ENCODE measurements at regions not wholly inside any gene's neighbourhood (a gene's known extent, or its start where the extent isn't known, plus 50 kb on each side); places are given as distances from the start of the nearest gene placed in this dataset.
"Not testable (repeated sequence)": the region's sequence is repeated elsewhere in the genome, so short reads cannot be mapped to it uniquely, and the experiment has no call there.

DNA sequence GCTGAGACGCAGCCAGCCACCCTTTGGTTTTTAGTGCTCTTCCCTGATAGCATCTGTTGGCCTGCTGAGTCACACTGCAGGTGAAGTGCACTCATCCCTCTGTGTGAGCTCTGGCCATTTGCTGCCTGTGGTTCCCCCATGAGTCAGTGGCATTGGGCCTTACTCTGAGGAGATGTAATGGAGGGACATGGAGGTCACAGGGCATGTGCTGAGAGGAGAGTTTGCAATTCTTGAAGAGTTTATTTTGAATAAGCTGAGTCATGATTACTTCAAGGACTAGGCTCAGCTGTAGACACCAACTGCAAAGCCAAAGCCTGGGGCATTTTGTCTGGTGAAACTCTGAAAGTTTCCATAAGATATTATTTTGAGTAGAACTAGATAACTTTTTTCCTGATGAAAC is 200.3 kb downstream of the BCL2L11 start:
- not testable (repeated sequence) for DNase-seq

DNA sequence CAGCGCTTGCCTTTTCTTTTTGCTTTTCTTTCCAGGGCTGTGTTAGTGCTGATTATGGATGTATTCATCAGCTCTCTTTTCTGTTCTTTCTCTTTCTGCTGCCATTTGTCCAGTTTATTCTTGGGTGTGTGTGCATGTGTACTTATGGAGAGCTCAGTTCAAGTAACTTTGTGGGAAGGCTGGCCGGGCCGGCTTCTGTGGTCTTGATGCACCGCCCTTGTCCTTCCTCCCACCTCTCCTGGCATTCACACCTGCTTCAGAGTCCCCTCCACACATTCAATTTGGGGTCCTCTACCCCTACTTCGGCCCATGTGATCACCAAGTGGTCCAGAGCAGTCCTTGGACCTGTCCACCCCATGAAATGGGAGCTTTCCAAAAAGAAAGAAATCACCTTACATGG is 202.7 kb downstream of the BCL2L11 start:
- DNase-seq: not testable (repeated sequence)

- not testable (repeated sequence) for DNase-seq
Observed at GRCh38 chr2:111327726-111328125, 207.0 kb downstream of the BCL2L11 start.

DNA sequence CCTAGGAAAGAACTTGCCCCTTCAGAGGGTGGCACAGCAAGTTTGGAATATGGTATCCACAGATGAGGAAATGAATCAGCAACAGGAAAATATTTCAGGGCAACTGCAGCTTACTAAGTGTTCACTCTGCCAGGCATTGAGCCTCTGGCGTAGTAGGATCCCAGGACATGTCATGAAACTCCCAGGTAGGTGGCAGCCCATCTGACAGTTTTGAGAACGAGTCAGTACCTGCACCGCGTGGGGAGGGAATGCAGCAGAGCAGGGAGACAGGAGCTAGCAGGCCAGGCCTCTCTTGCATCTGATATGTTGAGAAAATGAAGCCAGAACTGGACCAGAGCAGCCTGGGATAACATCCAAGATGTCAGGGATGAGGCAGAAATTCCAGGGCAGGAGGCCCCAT is 208.6 kb downstream of the BCL2L11 start:
- not testable (repeated sequence) for DNase-seq

GRCh38 chr2:111331099-111331724 is 210.5 kb downstream of the BCL2L11 start:
- not testable (repeated sequence) for DNase-seq

- DNase-seq: not testable (repeated sequence)
Observed at GRCh38 chr2:111335220-111335907, 214.7 kb downstream of the BCL2L11 start.

GRCh38 chr2:111338474-111338873 is 217.8 kb downstream of the BCL2L11 start:
- DNase-seq: not testable (repeated sequence)

GRCh38 chr2:111339476-111339875 is 218.8 kb downstream of the BCL2L11 start:
- not testable (repeated sequence) for DNase-seq

DNA sequence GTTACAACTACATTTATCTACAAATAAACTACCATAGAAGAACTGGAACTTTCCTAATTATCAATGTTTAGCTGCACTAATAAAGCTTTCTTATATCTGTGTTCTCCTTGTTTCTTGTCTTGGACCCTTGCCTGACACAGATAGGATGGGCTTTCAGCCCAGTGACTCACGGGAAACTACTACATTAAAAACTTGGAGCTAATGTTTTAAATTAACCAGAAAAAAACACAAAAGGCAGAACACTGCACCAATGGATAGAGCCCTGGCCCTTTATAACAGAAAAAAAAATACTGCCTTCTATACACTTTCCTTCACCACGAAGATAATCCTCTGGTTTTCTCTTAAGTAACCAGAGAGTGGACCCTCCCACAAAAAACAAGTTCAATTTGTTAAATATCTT is 223.9 kb downstream of the BCL2L11 start:
- DNase-seq: not testable (repeated sequence)

DNA sequence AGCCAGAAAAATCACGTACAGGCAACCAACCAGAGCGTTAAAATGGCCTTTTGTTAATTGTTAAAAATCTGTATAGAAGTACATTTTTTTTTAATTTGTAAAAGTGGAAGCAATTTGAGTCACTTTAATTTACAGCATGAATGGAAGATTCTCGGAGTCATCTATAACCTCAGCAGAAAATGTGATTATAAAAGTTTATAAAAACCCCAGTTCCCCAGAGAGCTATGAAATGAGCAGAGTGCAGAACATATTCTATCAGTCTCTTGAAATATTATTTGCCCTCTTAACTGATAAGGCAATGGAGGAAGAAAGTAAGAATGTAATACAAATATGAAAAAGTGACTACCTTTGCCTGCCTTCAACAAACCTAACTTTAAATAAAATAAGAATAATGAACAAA is 224.7 kb downstream of the BCL2L11 start:
- not testable (repeated sequence) for DNase-seq

DNA sequence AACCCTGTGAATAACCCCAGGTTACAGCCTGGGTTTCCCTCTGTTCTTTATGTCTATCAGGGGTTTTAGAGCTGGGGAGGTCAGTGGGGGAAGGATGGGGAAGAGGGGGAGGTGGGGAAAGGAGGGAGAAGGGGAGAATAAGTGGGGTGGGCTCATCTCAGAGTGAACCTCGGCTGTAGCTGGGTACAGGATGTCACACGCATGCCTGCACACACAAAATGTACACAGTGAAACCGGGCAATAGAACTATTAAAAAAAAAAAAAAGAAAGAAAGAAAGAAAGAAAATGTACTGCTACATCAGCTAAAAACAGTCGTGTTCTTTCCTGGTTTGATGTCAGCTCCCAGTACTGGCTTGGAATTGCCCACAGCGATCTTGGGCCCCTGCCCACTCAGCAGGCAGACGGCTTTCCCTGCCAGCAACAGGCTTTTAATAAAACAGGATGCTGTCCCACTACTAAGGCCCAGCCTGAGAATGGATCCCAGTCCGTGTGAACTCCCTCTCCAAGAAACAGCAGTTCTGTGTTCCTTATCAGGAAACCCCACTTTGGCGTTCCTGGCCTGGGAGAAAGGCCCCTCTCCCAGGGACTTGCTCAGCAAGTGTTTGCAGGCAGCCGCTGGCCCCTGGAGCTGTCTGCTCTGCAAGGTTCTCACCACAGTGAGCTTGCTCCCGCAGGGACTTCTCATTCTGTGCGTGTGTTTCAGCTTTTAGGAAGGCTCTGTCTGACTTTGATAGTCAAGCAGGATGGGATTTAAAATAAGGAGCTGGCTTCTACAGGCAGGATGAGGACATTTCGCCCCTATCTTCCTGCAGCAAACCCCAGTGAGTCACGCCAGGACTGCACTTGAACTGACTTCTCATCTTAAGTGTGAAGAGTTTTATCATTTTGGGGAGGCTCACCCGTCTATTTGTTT is 225.6 kb downstream of the BCL2L11 start:
- not testable (repeated sequence) for DNase-seq

DNA sequence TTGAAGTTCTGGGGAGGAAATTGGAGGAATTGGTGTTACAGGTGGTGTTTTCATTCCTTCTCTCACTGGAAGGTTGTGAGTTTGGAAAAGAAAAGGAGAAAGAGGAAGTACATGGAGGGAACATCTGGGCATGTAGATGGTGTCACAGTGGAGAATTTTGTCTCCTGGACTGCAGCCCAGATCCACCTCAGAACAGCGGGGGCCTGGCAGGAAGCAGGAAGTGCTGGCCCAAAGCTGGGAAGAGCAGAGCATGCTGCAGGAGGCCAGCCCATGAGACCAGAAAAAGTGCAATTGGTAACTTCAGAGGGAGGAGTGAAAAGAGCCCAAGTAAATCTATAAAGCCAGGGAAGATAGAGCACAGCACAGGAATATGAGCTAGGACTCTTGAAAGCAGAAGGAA is 227.0 kb downstream of the BCL2L11 start:
- DNase-seq: not testable (repeated sequence)

- DNase-seq: not testable (repeated sequence)
Observed at GRCh38 chr2:111348316-111348715, 227.6 kb downstream of the BCL2L11 start.

DNA sequence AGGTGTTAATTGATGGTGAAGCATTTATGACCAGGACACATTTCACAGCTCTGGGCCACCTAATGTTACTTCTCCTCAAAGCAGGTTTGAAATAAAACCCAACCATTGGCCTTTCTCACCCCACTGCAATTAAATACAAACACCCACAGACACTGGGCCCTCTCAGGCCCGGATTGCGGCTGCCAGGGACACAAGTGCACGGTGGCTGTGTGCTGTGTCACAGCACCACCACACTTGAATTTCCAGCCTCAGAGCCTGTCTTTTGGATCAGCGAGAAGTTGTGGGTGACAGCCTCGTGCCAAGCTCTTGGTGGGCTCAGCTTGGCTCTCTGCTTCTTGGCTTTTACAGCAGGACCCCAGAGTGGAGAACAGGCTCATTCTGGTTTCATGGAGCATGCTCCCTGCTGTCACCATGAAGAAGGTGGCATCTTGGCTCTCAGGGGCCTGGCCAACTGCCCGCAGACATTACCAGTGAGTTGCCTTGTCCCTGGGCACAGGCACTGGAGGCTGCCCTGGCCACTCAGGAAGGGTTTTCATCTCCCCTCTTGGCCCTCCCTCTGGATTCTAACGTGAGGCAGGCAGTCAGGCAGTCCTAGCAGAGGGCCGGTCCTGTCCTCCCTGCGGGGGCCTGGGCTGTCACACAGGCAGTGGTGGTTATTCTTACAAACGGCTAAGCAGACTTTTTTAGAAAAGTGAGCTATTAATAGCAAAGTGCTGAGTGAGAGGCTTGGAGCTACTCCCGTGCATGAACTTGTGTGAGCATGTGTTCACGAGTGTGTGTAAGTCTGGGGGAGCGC is 234.5 kb downstream of the BCL2L11 start:
- DNase-seq: not testable (repeated sequence)

DNA sequence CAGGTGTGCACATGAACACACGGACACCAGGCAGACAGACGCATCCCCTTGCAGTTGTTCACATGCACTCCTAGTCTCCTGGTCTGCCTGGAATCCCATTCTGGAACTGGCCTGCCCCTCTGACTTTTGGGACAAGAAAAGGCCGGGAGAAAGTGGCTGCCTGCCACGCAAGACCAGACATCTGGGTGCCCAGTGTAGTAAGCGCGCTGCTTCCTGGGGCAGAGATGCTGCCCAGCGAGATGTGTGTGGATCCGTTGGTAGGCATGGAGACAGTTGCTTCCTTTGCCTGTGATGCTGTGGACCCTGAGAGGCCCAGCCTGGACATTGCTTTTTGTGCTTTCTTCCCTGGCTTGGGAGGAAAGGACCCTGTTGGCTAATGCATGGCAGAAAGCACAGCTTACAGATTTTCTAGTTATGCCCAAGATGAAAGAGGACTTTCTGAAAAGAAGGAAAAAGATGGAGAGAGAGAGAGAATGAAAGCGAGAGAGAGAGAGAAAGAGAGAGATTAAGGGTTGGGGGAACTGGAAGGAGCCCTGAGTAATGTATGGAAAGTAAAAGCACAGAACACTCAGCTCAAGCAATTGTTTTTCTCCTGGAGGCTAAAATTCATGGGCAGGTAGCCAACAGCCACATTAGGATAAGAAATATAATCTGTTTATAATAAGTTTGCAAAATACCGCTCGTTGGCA is 235.3 kb downstream of the BCL2L11 start:
- DNase-seq: not testable (repeated sequence)

- not testable (repeated sequence) for DNase-seq
Observed at GRCh38 chr2:111356512-111357031, 235.9 kb downstream of the BCL2L11 start.

DNA sequence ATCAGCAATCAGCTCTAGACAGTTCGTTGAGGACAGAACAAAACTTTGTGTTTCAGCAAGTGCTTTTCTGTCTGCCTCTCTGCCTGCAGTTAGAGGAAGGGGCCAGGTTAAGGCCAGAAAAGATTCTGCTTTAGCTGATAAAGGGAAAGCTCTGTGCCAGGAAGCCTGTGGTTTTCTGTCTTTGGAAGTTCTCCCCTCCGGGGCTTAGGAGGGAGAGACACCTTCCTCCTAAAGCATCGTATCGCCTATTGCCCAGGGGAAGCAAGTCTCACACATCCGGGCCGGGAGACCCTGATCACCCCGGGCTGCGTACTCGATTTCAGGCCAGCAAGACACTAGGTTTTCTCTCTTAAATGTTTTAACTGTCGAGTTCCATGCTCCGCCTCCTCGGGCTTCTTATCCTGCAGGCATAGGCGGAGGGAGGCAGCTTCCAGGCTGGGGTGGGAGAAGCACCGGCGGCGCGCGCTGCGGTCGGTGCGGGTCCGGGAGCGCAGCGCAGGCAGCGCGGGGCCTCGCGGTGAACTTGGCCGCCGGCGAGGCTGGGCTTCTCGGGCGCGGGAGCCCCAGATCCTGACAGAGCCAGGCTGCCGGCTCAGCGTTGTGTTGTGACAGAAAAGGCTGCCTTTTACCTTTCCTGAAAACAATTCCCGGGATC is 245.4 kb downstream of the BCL2L11 start:
- DNase-seq: not testable (repeated sequence)

DNA sequence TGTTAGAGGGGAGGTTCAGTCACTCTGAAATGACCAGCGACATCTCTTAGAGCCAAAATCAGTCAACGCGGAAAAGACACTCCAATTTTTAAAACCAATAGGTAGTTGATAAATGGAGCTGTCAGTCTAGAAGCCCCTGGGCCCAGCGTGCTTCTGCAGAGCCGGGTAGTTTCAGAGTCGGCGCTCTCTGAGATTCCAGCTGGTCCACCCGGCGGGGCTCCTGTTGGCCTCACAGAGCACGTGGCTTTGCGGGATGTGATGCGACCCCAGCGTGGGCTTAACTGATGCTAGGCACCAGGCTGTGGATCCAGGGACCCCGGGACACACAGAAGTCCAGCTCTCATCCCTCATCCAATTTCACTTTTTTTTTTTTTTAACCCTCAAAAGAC is 245.9 kb downstream of the BCL2L11 start:
- DNase-seq: not testable (repeated sequence)

GRCh38 chr2:111367080-111367479 is 246.4 kb downstream of the BCL2L11 start:
- not testable (repeated sequence) for DNase-seq

GRCh38 chr2:111367871-111368270 is 247.2 kb downstream of the BCL2L11 start:
- DNase-seq: not testable (repeated sequence)

- DNase-seq: not testable (repeated sequence)
Observed at GRCh38 chr2:111368288-111368687, 247.6 kb downstream of the BCL2L11 start.

Measured in NCI-H510A (cell line).